Activated CD4-positive, alpha-beta T cell treated with anti-CD3 and anti-CD28 coated beads, Interleukin-2, Interleukin-4, amounts not matched to agents 100 ng/mL and 50 ng/mL, durations not matched to agents 16 hours and 8 hours (primary cell): ENCODE measurements at regions not wholly inside any gene's neighbourhood (a gene's known extent, or its start where the extent isn't known, plus 50 kb on each side); places are given as distances from the start of the nearest gene placed in this dataset.
"Not testable (repeated sequence)": the region's sequence is repeated elsewhere in the genome, so short reads cannot be mapped to it uniquely, and the experiment has no call there.

Experiments used
- DNase-seq: peaks from one replicate; pipeline ENCODE4 v3.0.0-alpha.2; 2020; ENCODE audit warnings: low spot score

- DNase-seq = not testable (repeated sequence)
These were observed 274.8 kb upstream of the ZNG1F start for GRCh38 chr9:41463924-41464323.

- peak; percentile 39 for DNase-seq
These were observed 269.3 kb upstream of the ZNG1F start for GRCh38 chr9:41458394-41458793.
